B cell (primary cell): ENCODE measurements at regions not wholly inside any gene's neighbourhood (a gene's known extent, or its start where the extent isn't known, plus 50 kb on each side); places are given as distances from the start of the nearest gene placed in this dataset.

Experiments used
- ATAC-seq: fragments of 200-7000 bp; cut with Tn5 transposase; one replicate; pipeline ENCODE4 v1.10.0; 2021; ENCODE audit warnings: low read depth, mild to moderate bottlenecking, moderate number of reproducible peaks, moderate library complexity
- CTCF ChIA-PET: fragments of 350-600 bp; sonication (Branson Sonifier 250); formaldehyde crosslinking; loops from one replicate; lab custom pipeline; 2021; ENCODE audit warnings: antibody characterized with exemption, inconsistent platforms; lab: Charles Lee
- POLR2A ChIA-PET: fragments of 350-600 bp; sonication (Branson Sonifier 250); formaldehyde crosslinking; loops from one replicate; lab custom pipeline; 2021; ENCODE audit warnings: antibody characterized with exemption; lab: Charles Lee
- DNase-seq: peaks from one replicate; pipeline ENCODE4 v3.0.0; 2013
- H2AFZ ChIP-seq: 2 replicates; pipeline ENCODE4 v1.6.1; 2012; ENCODE audit warnings: mild to moderate bottlenecking, low read depth, low read length; ENCODE audit not compliant: insufficient read depth, poor library complexity, severe bottlenecking
- H3K27ac ChIP-seq, 2 donors: 1 replicate in 1 of 2; 2 replicates in 1 of 2; pipeline ENCODE4 v1.5.1; 2012 to 2013; ENCODE audit warnings: low read length in 2 of 2, mild to moderate bottlenecking in 2 of 2, moderate library complexity in 1 of 2
- H3K27me3 ChIP-seq, 4 experiments: fragments of 200-600 bp in 1 of 4; sonication (generic) in 1 of 4; replicated peaks in 1 of 4; 1 replicate in 2 of 4; 2 replicates in 2 of 4; pipeline versions ENCODE4 v1.6.1 to v1.7.0; 2013 to 2016; ENCODE audit warnings: low read length in 3 of 4, mild to moderate bottlenecking in 2 of 4, mixed read lengths in 1 of 4, moderate library complexity in 1 of 4; ENCODE audit not compliant: insufficient read depth in 4 of 4, control insufficient read depth in 3 of 4; ENCODE audit errors: control extremely low read depth in 1 of 4
- H3K36me3 ChIP-seq, 2 experiments: replicated peaks in 1 of 2; 1 replicate in 1 of 2; 2 replicates in 1 of 2; pipeline versions ENCODE4 v1.6.1 to v1.7.1; 2013; ENCODE audit warnings: low read length in 1 of 2; ENCODE audit not compliant: insufficient read depth in 2 of 2, control insufficient read depth in 1 of 2; ENCODE audit errors: control extremely low read depth in 1 of 2, extremely low read depth in 1 of 2
- H3K4me1 ChIP-seq, 2 donors: fragments of 200-600 bp in 1 of 2; sonication (generic) in 1 of 2; 1 replicate in 1 of 2; 2 replicates in 1 of 2; pipeline versions ENCODE4 v1.5.1 to v1.6.1; 2013 to 2017; ENCODE audit warnings: low read length in 2 of 2; ENCODE audit not compliant: control insufficient read depth in 2 of 2, insufficient read depth in 2 of 2
- H3K4me2 ChIP-seq: replicated peaks from 2 replicates; pipeline ENCODE3; 2012; ENCODE audit warnings: mild to moderate bottlenecking, low read depth, low read length; ENCODE audit not compliant: poor library complexity, severe bottlenecking
- H3K4me3 ChIP-seq, 5 experiments: fragments of 200-600 bp in 1 of 5; sonication (generic) in 1 of 5; 1 replicate in 3 of 5; 2 replicates in 2 of 5; pipeline versions ENCODE4 v1.5.1 to v1.7.0; 2011 to 2016; ENCODE audit warnings: low read length in 4 of 5, mild to moderate bottlenecking in 4 of 5, low read depth in 2 of 5, control low read depth in 1 of 5, moderate library complexity in 1 of 5; ENCODE audit not compliant: insufficient read depth in 1 of 5; ENCODE audit errors: control extremely low read depth in 1 of 5, extremely low read depth in 1 of 5
- H3K79me2 ChIP-seq: fragments of 200-600 bp; sonication (generic); one replicate; pipeline ENCODE4 v1.6.0; 2016; ENCODE audit warnings: low read length; ENCODE audit not compliant: control insufficient read depth, insufficient read depth
- H3K9ac ChIP-seq: fragments of 200-600 bp; sonication (generic); 2 replicates; pipeline ENCODE4 v1.6.1; 2017; ENCODE audit warnings: mild to moderate bottlenecking, low read length, moderate library complexity
- H3K9me3 ChIP-seq, 3 donors: one replicate each; pipeline versions ENCODE4 v1.6.1 to v1.7.1; 2013; ENCODE audit warnings: low read length in 2 of 3; ENCODE audit not compliant: control insufficient read depth in 2 of 3, insufficient read depth in 1 of 3; ENCODE audit errors: control extremely low read depth in 1 of 3
- H4K20me1 ChIP-seq: 2 replicates; pipeline ENCODE4 v1.6.0; 2012; ENCODE audit warnings: mild to moderate bottlenecking, low read length; ENCODE audit not compliant: insufficient read depth, control insufficient read depth, poor library complexity, severe bottlenecking
- H3K27ac Mint-ChIP-seq: one replicate; pipeline ENCODE4 v1.8.0; 2021; ENCODE audit warnings: mixed read lengths
- H3K27me3 Mint-ChIP-seq: one replicate; pipeline ENCODE4 v1.8.0; 2021; ENCODE audit warnings: mixed read lengths
- H3K4me1 Mint-ChIP-seq: one replicate; pipeline ENCODE4 v1.8.0; 2021; ENCODE audit warnings: mixed read lengths
- H3K4me3 Mint-ChIP-seq: one replicate; pipeline ENCODE4 v1.8.0; 2021; ENCODE audit warnings: mixed read lengths
- H3K9me3 Mint-ChIP-seq: one replicate; pipeline ENCODE4 v1.8.0; 2022; ENCODE audit warnings: mixed read lengths; ENCODE audit not compliant: insufficient read depth
- EZH2 ChIP-seq: IDR thresholded peaks from 2 replicates; pipeline ENCODE4 v1.6.1; 2012; ENCODE audit warnings: borderline replicate concordance, low read depth, mild to moderate bottlenecking, moderate library complexity, low read length; ENCODE audit not compliant: insufficient read depth, poor library complexity, severe bottlenecking
- WGBS: methylation state at CpG from one replicate; pipeline ENCODE4 v1.1.5; 2013; ENCODE audit warnings: missing lambda C conversion rate; ENCODE audit not compliant: insufficient coverage; 5-methylcytosine and 5-hydroxymethylcytosine counted together
- intact Hi-C: fragments of 100-400 bp; cut with micrococcal nuclease; formaldehyde crosslinking; loops from one replicate; pipeline ENCODE4 v1.10.0; 2022
- TF ChIP-seq, protein P1 (sequence below): fragments of 200-600 bp; IDR thresholded peaks from one replicate; pipeline ENCODE4 v1.8.0; 2022; ENCODE audit warnings: antibody characterized with exemption, mild to moderate bottlenecking

DNA sequence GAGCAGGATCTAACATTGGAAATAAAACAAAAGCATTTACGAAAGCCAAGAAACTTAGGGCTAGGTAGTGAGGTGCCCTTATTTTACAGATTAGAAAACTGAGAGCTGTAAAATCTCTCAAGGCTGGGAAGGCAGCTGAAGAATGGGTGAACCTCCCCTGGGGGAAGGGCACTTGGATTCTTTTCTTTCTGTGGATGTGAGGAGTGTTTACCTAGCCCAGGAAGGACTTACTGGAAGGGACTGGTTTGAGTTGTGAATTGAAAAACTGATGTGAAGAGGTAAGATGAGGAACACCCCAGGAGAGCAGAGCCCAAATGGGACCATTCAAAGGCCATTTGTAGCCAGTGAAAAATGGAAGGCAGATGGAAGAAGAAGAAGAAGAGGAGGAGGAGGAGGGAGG lies 74.7 kb upstream of the NGF start:
- no peak for DNase-seq
- no peak overlapping the region for H3K27ac Mint-ChIP-seq
- no peak overlapping the region for H3K9ac ChIP-seq
- H4K20me1 ChIP-seq, result no peaks in the 10 kb centered on the region
- intact Hi-C loops, result no loop called here
- H3K9me3 Mint-ChIP-seq, result no peaks in the 10 kb centered on the region
- POLR2A ChIA-PET, result no interaction called here
- no peak overlapping the region for H3K4me2 ChIP-seq
- H3K36me3 ChIP-seq, result no peaks in the 10 kb centered on the region
- no peaks in the 10 kb centered on the region for H3K27me3 ChIP-seq
- no peaks in the 10 kb centered on the region for H3K79me2 ChIP-seq
- H3K4me3 Mint-ChIP-seq, result no peak overlapping the region
- no peaks in the 10 kb centered on the region for H3K9me3 ChIP-seq
- WGBS, result 90% methylated on average over 1 of the region's 1 CpG
- H3K4me1 Mint-ChIP-seq, result no peaks in the 10 kb centered on the region
- H3K27ac ChIP-seq, result no peak overlapping the region
- peaks cover 3% of the 10 kb centered on the region for H3K27me3 Mint-ChIP-seq
- no peak for ATAC-seq
- TF ChIP-seq EZH2, result no peak
- TF ChIP-seq, protein P1, sequence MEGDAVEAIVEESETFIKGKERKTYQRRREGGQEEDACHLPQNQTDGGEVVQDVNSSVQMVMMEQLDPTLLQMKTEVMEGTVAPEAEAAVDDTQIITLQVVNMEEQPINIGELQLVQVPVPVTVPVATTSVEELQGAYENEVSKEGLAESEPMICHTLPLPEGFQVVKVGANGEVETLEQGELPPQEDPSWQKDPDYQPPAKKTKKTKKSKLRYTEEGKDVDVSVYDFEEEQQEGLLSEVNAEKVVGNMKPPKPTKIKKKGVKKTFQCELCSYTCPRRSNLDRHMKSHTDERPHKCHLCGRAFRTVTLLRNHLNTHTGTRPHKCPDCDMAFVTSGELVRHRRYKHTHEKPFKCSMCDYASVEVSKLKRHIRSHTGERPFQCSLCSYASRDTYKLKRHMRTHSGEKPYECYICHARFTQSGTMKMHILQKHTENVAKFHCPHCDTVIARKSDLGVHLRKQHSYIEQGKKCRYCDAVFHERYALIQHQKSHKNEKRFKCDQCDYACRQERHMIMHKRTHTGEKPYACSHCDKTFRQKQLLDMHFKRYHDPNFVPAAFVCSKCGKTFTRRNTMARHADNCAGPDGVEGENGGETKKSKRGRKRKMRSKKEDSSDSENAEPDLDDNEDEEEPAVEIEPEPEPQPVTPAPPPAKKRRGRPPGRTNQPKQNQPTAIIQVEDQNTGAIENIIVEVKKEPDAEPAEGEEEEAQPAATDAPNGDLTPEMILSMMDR, result no peak
- H2AFZ ChIP-seq, result no peak overlapping the region
- no peaks in the 10 kb centered on the region for H3K4me1 ChIP-seq
- H3K4me3 ChIP-seq, result no peak overlapping the region
- CTCF ChIA-PET, result no interaction called here

DNA sequence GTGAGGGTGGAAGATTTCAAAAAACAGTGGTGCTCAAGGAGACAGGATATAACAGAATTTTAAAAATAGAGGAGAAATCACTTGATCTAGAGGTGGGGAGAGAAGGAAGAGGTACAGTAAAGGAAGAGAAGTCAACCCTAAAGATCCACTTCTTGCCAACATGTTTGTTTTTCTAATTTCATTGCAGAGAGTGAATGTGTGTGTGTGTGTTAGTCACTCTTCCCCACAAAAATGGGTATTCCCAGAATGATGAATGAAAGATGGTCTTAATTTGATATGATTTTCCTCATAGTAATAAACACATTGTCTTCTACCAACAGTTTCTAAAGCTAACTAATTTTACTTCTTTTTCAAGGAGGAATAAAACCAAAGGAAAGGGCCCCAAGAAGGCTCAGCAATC lies 74.2 kb upstream of the NGF start:
- H3K79me2 ChIP-seq, result no peaks in the 10 kb centered on the region
- ChIA-PET POLR2A (no interaction called here), CTCF (no interaction called here)
- H3K9ac ChIP-seq, result no peak overlapping the region
- H2AFZ ChIP-seq, result no peak overlapping the region
- DNase-seq, result no peak
- no peaks in the 10 kb centered on the region for H3K27me3 ChIP-seq
- no peak overlapping the region for H3K4me3 ChIP-seq
- Mint-ChIP-seq H3K4me1 (no peaks in the 10 kb centered on the region), H3K4me3 (no peak overlapping the region), H3K9me3 (no peaks in the 10 kb centered on the region), H3K27me3 (peaks cover 3% of the 10 kb centered on the region), H3K27ac (no peak overlapping the region)
- ATAC-seq, result no peak
- H3K4me2 ChIP-seq, result no peak overlapping the region
- TF ChIP-seq EZH2, result no peak
- TF ChIP-seq, protein P1, result no peak
- H3K4me1 ChIP-seq, result no peaks in the 10 kb centered on the region
- no peak overlapping the region for H3K27ac ChIP-seq
- no peaks in the 10 kb centered on the region for H3K36me3 ChIP-seq
- intact Hi-C loops, result no loop called here
- no peaks in the 10 kb centered on the region for H3K9me3 ChIP-seq
- no peaks in the 10 kb centered on the region for H4K20me1 ChIP-seq
